ENCODE measurements at regions not wholly inside any gene's neighbourhood (a gene's known extent, or its start where the extent isn't known, plus 50 kb on each side); places are given as distances from the start of the nearest gene placed in this dataset.

DNA sequence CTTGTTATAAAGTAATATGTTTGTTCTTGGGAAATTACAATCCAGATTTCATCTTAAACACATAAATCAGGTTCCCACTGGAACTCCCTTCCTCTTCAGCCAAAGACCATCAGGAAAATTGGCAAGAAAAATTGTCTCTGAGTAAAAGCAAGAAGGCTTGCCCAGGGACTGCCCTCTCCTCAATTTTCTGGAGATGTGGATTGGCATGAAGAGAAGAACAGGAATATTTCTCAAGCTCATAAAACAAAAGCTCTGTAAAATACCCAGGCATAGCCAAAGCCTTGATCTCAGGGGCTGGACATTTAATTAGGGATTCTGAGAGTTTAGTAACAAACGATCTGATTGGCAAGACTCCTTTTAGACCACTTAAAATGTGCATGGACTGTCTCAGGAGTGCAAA is 223.4 kb downstream of the ZNF608 start:
- intact Hi-C loops (cut with DNase I; ENCODE audit: low total_unique reads): no loop called here
- no peak for DNase-seq
- Histone ChIP-seq H3K36me3 (ENCODE audit: low read depth, missing control alignments) (no peaks in the 10 kb centered on the region), H3K27me3 (no peaks in the 10 kb centered on the region), H3K9me3 (no peaks in the 10 kb centered on the region), H3K4me1 (peaks cover 3% of the 10 kb centered on the region), H3K4me3 (no peak overlapping the region), H3K27ac (no peak overlapping the region)
- WGBS, 2 donors: 27 to 37% methylated on average over 1 of the region's 1 CpG
- TF ChIP-seq POLR2A (IDR thresholded peaks at IDR 0.05): no peak
- no peak for TF ChIP-seq CTCF (IDR thresholded peaks at IDR 0.05)

- H3K4me1 ChIP-seq: no peaks in the 10 kb centered on the region
- WGBS, 2 donors: 70 to 71% methylated on average over 4 to 23 of the region's 34 CpGs
- DNase-seq: no peak
- intact Hi-C loops (cut with DNase I; ENCODE audit: low total_unique reads): no loop called here
- no peak overlapping the region for H3K4me3 ChIP-seq
- H3K36me3 ChIP-seq (ENCODE audit: low read depth, missing control alignments): no peaks in the 10 kb centered on the region
- TF ChIP-seq CTCF (IDR thresholded peaks at IDR 0.05) (no peak), POLR2A (IDR thresholded peaks at IDR 0.05) (no peak)
- H3K9me3 ChIP-seq: no peaks in the 10 kb centered on the region
- H3K27ac ChIP-seq: no peak overlapping the region
- H3K27me3 ChIP-seq: no peaks in the 10 kb centered on the region
Measured at GRCh38 chr5:124521461-124522230, 224.8 kb downstream of the ZNF608 start.

DNA sequence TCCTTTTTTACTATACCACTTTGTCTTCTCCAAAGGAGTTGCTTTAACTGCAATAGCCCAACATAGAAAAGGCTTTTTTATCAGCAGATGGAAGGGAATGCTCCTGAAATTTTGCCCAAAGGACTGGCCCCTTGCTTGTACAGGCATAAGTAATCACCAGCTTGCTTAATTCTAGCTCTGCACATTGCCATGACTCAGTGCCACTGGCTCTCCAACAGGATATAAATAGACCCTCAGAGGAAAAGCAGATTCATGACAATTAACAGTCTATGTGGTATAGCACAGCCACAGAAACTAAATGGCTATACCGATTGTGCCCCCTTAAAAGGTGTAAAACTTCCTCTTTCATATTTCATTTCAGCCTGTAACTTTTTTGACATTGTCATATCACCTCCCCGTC is 227.0 kb downstream of the ZNF608 start:
- H3K27ac ChIP-seq: no peak overlapping the region
- 64 to 73% methylated on average over 2 of the region's 2 CpGs for WGBS, 2 donors

GRCh38 chr5:124516567-124516966 is 229.9 kb downstream of the ZNF608 start:
- 67 to 78% methylated on average over 2 of the region's 2 CpGs for WGBS, 2 donors
- H3K4me1 ChIP-seq: no peaks in the 10 kb centered on the region
- H3K27me3 ChIP-seq: no peaks in the 10 kb centered on the region
- no peak overlapping the region for H3K4me3 ChIP-seq
- intact Hi-C loops (cut with DNase I; ENCODE audit: low total_unique reads): no loop called here
- no peaks in the 10 kb centered on the region for H3K36me3 ChIP-seq (ENCODE audit: low read depth, missing control alignments)
- DNase-seq: no peak
- TF ChIP-seq CTCF (IDR thresholded peaks at IDR 0.05): no peak
- TF ChIP-seq POLR2A (IDR thresholded peaks at IDR 0.05): no peak
- no peaks in the 10 kb centered on the region for H3K9me3 ChIP-seq
- no peak overlapping the region for H3K27ac ChIP-seq

More for the DNA sequence above, 227.0 kb downstream of the ZNF608 start:
- Histone ChIP-seq H3K27me3 (no peaks in the 10 kb centered on the region), H3K36me3 (ENCODE audit: low read depth, missing control alignments) (no peaks in the 10 kb centered on the region), H3K4me1 (no peaks in the 10 kb centered on the region), H3K9me3 (no peaks in the 10 kb centered on the region), H3K4me3 (no peak overlapping the region)
- no peak for TF ChIP-seq POLR2A (IDR thresholded peaks at IDR 0.05)
- no peak for TF ChIP-seq CTCF (IDR thresholded peaks at IDR 0.05)
- intact Hi-C loops (cut with DNase I; ENCODE audit: low total_unique reads): no loop called here
- no peak for DNase-seq
